Ovary (tissue), 7 donors: ENCODE measurements at regions not wholly inside any gene's neighbourhood (a gene's known extent, or its start where the extent isn't known, plus 50 kb on each side); places are given as distances from the start of the nearest gene placed in this dataset.

Experiments
- DNase-seq, 5 donors: peaks; one replicate each; pipeline ENCODE4 v3.0.0-alpha.2; 2019 to 2020
- H3K27ac ChIP-seq, 2 donors: fragments of 200-600 bp; one replicate each; pipeline versions ENCODE4 v1.5.1 to v1.8.0; 2019 to 2022
- H3K27me3 ChIP-seq: fragments of 200-600 bp; one replicate; pipeline ENCODE4 v1.8.0; 2022
- H3K36me3 ChIP-seq: fragments of 200-600 bp; sonication (generic); one replicate; pipeline ENCODE4 v1.5.1; 2019
- H3K4me1 ChIP-seq: one replicate; pipeline ENCODE4 v1.8.1; 2013; ENCODE audit warnings: mild to moderate bottlenecking, moderate library complexity; ENCODE audit not compliant: insufficient read depth
- H3K4me3 ChIP-seq: fragments of 200-600 bp; sonication (generic); one replicate; pipeline ENCODE4 v1.5.1; 2017
- H3K9me3 ChIP-seq, 2 donors: fragments of 200-600 bp in 1 of 2; sonication (generic) in 1 of 2; one replicate each; pipeline versions ENCODE4 v1.5.1 to v1.8.1; 2013 to 2019; ENCODE audit warnings: mild to moderate bottlenecking in 1 of 2, moderate library complexity in 1 of 2
- EP300 ChIP-seq: sonication (generic); formaldehyde crosslinking; IDR thresholded peaks from one replicate; pipeline ENCODE4 v1.6.1; 2017; ENCODE audit warnings: antibody characterized with exemption
- POLR2A ChIP-seq: fragments of 450-650 bp; IDR thresholded peaks from one replicate; pipeline ENCODE4 v1.6.1; 2017; ENCODE audit warnings: antibody characterized with exemption, mild to moderate bottlenecking, moderate library complexity
- WGBS, 3 donors: extraction: QIAGEN DNeasy Blood & Tissue Kit in 1 of 3; methylation state at CpG; one replicate each; pipeline versions ENCODE4 v1.1.5 to v1.1.7; 2013 to 2017; 5-methylcytosine and 5-hydroxymethylcytosine counted together
- intact Hi-C, 4 donors: fragments of 100-400 bp; cut with DNase I; formaldehyde crosslinking; loops; one replicate each; pipeline versions ENCODE4 v1.11.0 to v1.15.1; 2022 to 2023
- TF ChIP-seq, protein P1 (sequence below), 3 donors: fragments of 450-650 bp in 2 of 3; fragments of 200-600 bp in 1 of 3; IDR thresholded peaks; one replicate each; pipeline versions ENCODE4 v1.5.1 to v1.8.0; 2016 to 2022; ENCODE audit warnings: antibody characterized with exemption in 3 of 3, mild to moderate bottlenecking in 1 of 3
- donor health status: DM: no; HTN: no; CAD: no; lungs with moderate emphysema.
- donor health status: DM: no; HTN: no; CAD: no.
- donor health status: Bipolar disorder and iron deficiency.
- donor health status: DM: no; HTN: no; CAD: no.
- donor health status: DM: yes; HTN: yes; CAD: no.

DNA sequence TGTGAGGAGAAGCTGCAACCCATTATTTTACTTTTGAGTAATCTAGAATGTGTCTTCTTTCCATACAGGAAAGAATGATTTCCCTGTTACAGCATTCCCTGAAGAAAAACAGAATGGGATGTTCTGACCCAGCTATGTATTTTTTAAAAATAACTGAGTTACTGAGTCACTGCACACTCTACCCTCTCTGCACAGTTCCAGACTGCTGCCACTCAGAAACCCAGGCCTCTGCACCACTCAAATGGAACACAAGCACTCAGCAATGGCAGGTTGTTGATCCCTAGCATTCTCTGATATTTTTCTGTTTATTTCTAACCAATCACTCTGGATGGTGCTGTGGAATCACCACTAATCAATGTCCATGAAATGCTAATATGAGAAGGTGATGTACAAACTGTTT, 1300.0 kb upstream of the FAM98A start:
- TF ChIP-seq EP300, result no peak
- TF ChIP-seq POLR2A, result no peak
- TF ChIP-seq, protein P1, sequence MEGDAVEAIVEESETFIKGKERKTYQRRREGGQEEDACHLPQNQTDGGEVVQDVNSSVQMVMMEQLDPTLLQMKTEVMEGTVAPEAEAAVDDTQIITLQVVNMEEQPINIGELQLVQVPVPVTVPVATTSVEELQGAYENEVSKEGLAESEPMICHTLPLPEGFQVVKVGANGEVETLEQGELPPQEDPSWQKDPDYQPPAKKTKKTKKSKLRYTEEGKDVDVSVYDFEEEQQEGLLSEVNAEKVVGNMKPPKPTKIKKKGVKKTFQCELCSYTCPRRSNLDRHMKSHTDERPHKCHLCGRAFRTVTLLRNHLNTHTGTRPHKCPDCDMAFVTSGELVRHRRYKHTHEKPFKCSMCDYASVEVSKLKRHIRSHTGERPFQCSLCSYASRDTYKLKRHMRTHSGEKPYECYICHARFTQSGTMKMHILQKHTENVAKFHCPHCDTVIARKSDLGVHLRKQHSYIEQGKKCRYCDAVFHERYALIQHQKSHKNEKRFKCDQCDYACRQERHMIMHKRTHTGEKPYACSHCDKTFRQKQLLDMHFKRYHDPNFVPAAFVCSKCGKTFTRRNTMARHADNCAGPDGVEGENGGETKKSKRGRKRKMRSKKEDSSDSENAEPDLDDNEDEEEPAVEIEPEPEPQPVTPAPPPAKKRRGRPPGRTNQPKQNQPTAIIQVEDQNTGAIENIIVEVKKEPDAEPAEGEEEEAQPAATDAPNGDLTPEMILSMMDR (IDR thresholded peaks at IDR 0.05), result no peak
- no peak for DNase-seq
- H3K36me3 ChIP-seq, result no peaks in the 10 kb centered on the region
- H3K27me3 ChIP-seq, result no peaks in the 10 kb centered on the region
- H3K9me3 ChIP-seq, result no peaks in the 10 kb centered on the region
- H3K27ac ChIP-seq, result no peak overlapping the region
- no peak overlapping the region for H3K4me3 ChIP-seq
- intact Hi-C loops, result no loop called here
- no peaks in the 10 kb centered on the region for H3K4me1 ChIP-seq

DNA sequence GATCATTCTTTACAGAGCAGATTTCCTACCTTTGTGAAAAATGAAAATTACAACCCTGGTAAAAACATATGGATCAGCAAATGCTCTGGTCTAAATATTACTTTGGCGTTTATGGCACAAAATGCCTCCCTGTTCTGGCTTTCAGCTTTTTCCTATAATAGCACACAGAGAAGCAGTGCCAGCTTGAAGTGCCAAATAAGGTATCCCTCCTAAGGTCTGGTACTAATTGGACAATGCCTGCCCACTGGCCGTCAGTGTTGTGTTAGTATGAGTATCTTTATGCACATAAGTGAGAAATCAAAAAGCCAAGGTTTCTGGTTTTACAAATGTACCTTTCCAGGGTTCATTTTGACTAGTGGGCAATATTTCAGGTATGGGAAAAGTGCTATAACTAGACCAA, 1293.7 kb upstream of the FAM98A start:
- no peak overlapping the region for H3K4me3 ChIP-seq
- no peaks in the 10 kb centered on the region for H3K4me1 ChIP-seq
- H3K36me3 ChIP-seq, result no peaks in the 10 kb centered on the region
- no peak for TF ChIP-seq POLR2A
- no peak for TF ChIP-seq EP300
- TF ChIP-seq, protein P1 (IDR thresholded peaks at IDR 0.05), result no peak
- DNase-seq, result no peak
- WGBS, 3 donors, result 65 to 73% (median 70%) methylated on average over 2 of the region's 2 CpGs
- no peak overlapping the region for H3K27ac ChIP-seq
- H3K9me3 ChIP-seq, result no peaks in the 10 kb centered on the region
- no peaks in the 10 kb centered on the region for H3K27me3 ChIP-seq
- intact Hi-C loops, result no loop called here

DNA sequence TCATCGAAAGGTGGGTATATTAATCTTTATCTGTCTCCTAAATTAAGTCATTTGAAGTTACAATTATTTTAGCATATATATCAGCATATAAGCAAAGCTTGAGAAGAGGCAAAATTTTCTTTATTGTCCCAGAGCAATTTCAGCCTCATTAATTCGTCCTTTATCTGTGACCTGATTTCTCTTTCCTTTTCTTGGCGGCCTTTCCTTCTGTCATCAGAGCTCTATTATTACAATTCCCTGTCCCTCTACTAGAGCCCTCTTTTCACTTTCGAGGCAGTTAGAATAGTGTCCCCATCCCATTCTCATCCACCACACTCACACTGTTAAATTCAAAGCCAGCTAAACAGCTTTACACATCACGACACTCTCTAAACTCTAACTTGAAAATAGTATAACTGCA, 1293.2 kb upstream of the FAM98A start:
- no peaks in the 10 kb centered on the region for H3K36me3 ChIP-seq
- no peak overlapping the region for H3K27ac ChIP-seq
- H3K27me3 ChIP-seq, result no peaks in the 10 kb centered on the region

DNA sequence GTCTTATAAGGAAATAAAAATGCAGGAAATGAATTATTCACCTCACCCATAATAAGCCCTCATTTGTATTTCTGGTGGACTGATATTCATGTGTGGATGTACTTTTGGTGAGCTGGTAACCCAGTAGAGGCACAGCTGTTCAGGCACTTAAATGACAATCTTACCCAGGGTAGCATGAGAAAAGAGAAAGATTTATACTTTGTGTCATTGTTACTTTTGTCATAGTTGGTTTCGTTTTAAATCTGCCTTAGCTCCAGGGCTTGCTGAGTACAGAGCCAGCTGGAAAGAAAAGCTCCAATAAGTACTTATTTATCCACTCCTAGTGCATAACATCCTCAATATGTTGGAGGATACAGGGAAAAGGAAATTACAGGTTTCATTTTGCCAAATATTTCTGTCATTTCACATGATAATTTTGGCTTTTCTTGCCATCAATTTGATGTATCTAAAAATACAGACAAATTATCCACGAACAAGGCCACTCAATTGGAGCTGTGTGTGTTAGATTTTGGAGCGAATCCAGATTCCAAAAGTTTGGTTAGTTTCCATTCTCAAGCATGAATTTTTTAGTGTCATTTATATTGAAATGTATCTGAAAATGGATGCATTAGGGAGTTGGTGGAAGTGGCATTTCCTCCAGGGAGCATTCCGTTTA, 1276.1 kb upstream of the FAM98A start:
- intact Hi-C loops, result no loop called here
- Histone ChIP-seq H3K36me3 (no peaks in the 10 kb centered on the region), H3K27me3 (no peaks in the 10 kb centered on the region), H3K4me3 (no peak overlapping the region), H3K27ac (no peak overlapping the region), H3K9me3 (no peaks in the 10 kb centered on the region), H3K4me1 (no peaks in the 10 kb centered on the region)
- DNase-seq, result no peak
- no peak for TF ChIP-seq EP300
- TF ChIP-seq, protein P1 (IDR thresholded peaks at IDR 0.05), result no peak
- no peak for TF ChIP-seq POLR2A
- 22 to 25% (median 24%) methylated on average over 4 of the region's 4 CpGs for WGBS, 3 donors

More for the DNA sequence above, 1293.2 kb upstream of the FAM98A start:
- no peak for DNase-seq
- no peaks in the 10 kb centered on the region for H3K9me3 ChIP-seq
- H3K4me3 ChIP-seq, result no peak overlapping the region
- 77 to 80% (median 79%) methylated on average over 5 of the region's 5 CpGs for WGBS, 3 donors
- TF ChIP-seq, protein P1 (IDR thresholded peaks at IDR 0.05), result no peak
- no peak for TF ChIP-seq EP300
- TF ChIP-seq POLR2A, result no peak
- H3K4me1 ChIP-seq, result no peaks in the 10 kb centered on the region
- intact Hi-C loops, result no loop called here
